Endothelial cell of umbilical vein (primary cell): ENCODE measurements at regions not wholly inside any gene's neighbourhood (a gene's known extent, or its start where the extent isn't known, plus 50 kb on each side); places are given as distances from the start of the nearest gene placed in this dataset.

Source experiments
- BruUV-seq: library from RNA; stranded (reverse); fragments of 400-500 nt; replicated peaks from 2 replicates; lab custom pipeline; 2021; lab: Mats Ljungman, UMichigan
- CTCF ChIA-PET: fragments of 300-600, 350-600 bp; sonication (Branson Sonifier 250); formaldehyde crosslinking; loops from one replicate; lab custom pipeline; 2021; ENCODE audit warnings: antibody characterized with exemption, inconsistent platforms; lab: Charles Lee
- POLR2A ChIA-PET: fragments of 300-600, 350-600 bp; sonication (Branson Sonifier 250); formaldehyde crosslinking; loops from one replicate; lab custom pipeline; 2021; ENCODE audit warnings: antibody characterized with exemption, inconsistent platforms; lab: Charles Lee
- DNase-seq: peaks from one replicate; pipeline ENCODE4 v3.0.0-alpha.2; 2011; ENCODE audit warnings: low read depth, low spot score
- FAIRE-seq: peaks from 2 replicates; lab custom pipeline; 2011; peaks lifted over from hg19 to GRCh38; lab: Jason Lieb, UNC
- H2AFZ ChIP-seq: 2 replicates; pipeline ENCODE4 v1.6.0; 2012; ENCODE audit warnings: low read depth, low read length, control low read depth, inconsistent platforms
- H3K27ac ChIP-seq: 2 replicates; pipeline ENCODE4 v1.5.1; 2011; ENCODE audit warnings: low read depth, mild to moderate bottlenecking, control low read depth, low read length, moderate library complexity; ENCODE audit not compliant: insufficient read depth
- H3K27me3 ChIP-seq, 2 experiments: 2 replicates each; pipeline versions ENCODE4 v1.6.0 to v1.6.1; 2011; ENCODE audit warnings: low read length in 2 of 2, mixed read lengths in 1 of 2; ENCODE audit not compliant: control insufficient read depth in 2 of 2, insufficient read depth in 2 of 2
- H3K36me3 ChIP-seq, 2 experiments: 2 replicates in 1 of 2; 3 replicates in 1 of 2; pipeline ENCODE4 v1.5.1; 2011; ENCODE audit warnings: low read length in 2 of 2, mild to moderate bottlenecking in 1 of 2, moderate library complexity in 1 of 2; ENCODE audit not compliant: control insufficient read depth in 2 of 2, insufficient read depth in 2 of 2; ENCODE audit errors: extremely low read depth in 1 of 2
- H3K4me1 ChIP-seq: 3 replicates; pipeline ENCODE4 v1.5.1; 2011; ENCODE audit warnings: mild to moderate bottlenecking, low read length; ENCODE audit not compliant: control insufficient read depth, insufficient read depth; ENCODE audit errors: extremely low read depth
- H3K4me2 ChIP-seq: 2 replicates; pipeline ENCODE4 v1.6.1; 2011; ENCODE audit warnings: low read length, control low read depth, mixed read lengths; ENCODE audit not compliant: insufficient read depth
- H3K4me3 ChIP-seq, 3 experiments: fragments of 200-600 bp in 1 of 3; sonication (generic), shearing (Covaris generic) in 1 of 3; replicated peaks in 1 of 3; 2 replicates each; pipeline ENCODE4 v1.5.1; 2011 to 2016; ENCODE audit warnings: control low read depth in 3 of 3, low read length in 3 of 3, mild to moderate bottlenecking in 2 of 3, inconsistent platforms in 1 of 3, low read depth in 1 of 3, moderate library complexity in 1 of 3; ENCODE audit not compliant: insufficient read depth in 1 of 3
- H3K79me2 ChIP-seq: 2 replicates; pipeline ENCODE4 v1.6.0; 2012; ENCODE audit warnings: low read length, inconsistent platforms; ENCODE audit not compliant: control insufficient read depth, insufficient read depth
- H3K9ac ChIP-seq: replicated peaks from 2 replicates; pipeline ENCODE3; 2011; ENCODE audit warnings: low read length, control low read depth; ENCODE audit not compliant: insufficient read depth; ENCODE audit errors: extremely low read depth
- H3K9me1 ChIP-seq: replicated peaks from 3 replicates; pipeline ENCODE4 v1.6.0; 2011; ENCODE audit warnings: mild to moderate bottlenecking, low read length; ENCODE audit not compliant: control insufficient read depth, insufficient read depth; ENCODE audit errors: extremely low read depth
- H3K9me3 ChIP-seq: replicated peaks from 2 replicates; pipeline ENCODE4 v1.5.1; 2012; ENCODE audit warnings: low read length, inconsistent platforms; ENCODE audit not compliant: control insufficient read depth, insufficient read depth
- H4K20me1 ChIP-seq: replicated peaks from 2 replicates; pipeline ENCODE3; 2011; ENCODE audit warnings: mild to moderate bottlenecking, low read length; ENCODE audit not compliant: control insufficient read depth, insufficient read depth; ENCODE audit errors: extremely low read depth
- CTCF ChIP-seq, 2 donors: IDR thresholded peaks; 1 replicate in 1 of 2; 2 replicates in 1 of 2; pipeline ENCODE4 v1.5.1; 2011; ENCODE audit warnings: low read length in 2 of 2, mild to moderate bottlenecking in 2 of 2, moderate library complexity in 2 of 2, control low read depth in 1 of 2, inconsistent platforms in 1 of 2, low read depth in 1 of 2; ENCODE audit not compliant: insufficient read depth in 1 of 2; ENCODE audit errors: extremely low read depth in 1 of 2
- EZH2 ChIP-seq: IDR thresholded peaks from 2 replicates; pipeline ENCODE4 v1.6.1; 2012; ENCODE audit warnings: borderline replicate concordance, low read depth, mild to moderate bottlenecking, moderate library complexity, low read length, inconsistent platforms; ENCODE audit not compliant: severe bottlenecking
- FOS ChIP-seq: IDR thresholded peaks from 2 replicates; pipeline ENCODE4 v1.6.1; 2011; ENCODE audit warnings: mild to moderate bottlenecking, low read length, moderate library complexity, borderline replicate concordance; ENCODE audit not compliant: insufficient read depth
- GATA2 ChIP-seq: IDR thresholded peaks from 2 replicates; pipeline ENCODE4 v1.7.0; 2011; ENCODE audit warnings: low read depth, mild to moderate bottlenecking, moderate library complexity, mixed read lengths, low read length; ENCODE audit not compliant: insufficient read length, insufficient read depth
- JUN ChIP-seq: IDR thresholded peaks from 2 replicates; pipeline ENCODE4 v1.6.1; 2011; ENCODE audit warnings: borderline replicate concordance, low read depth; ENCODE audit not compliant: insufficient read length, insufficient read depth
- MAX ChIP-seq: IDR thresholded peaks from 2 replicates; pipeline ENCODE4 v1.6.1; 2011; ENCODE audit not compliant: insufficient read depth, insufficient read length
- MYC ChIP-seq: IDR thresholded peaks from one replicate; pipeline ENCODE4 v1.6.1; 2011; ENCODE audit warnings: mild to moderate bottlenecking, low read depth, low read length
- POLR2A ChIP-seq: IDR thresholded peaks from 2 replicates; pipeline ENCODE4 v1.6.1; 2012; ENCODE audit warnings: low read depth, mild to moderate bottlenecking, control low read depth, low read length
- POLR2AphosphoS5 ChIP-seq: IDR thresholded peaks from 2 replicates; pipeline ENCODE4 v1.6.1; 2012; ENCODE audit warnings: low read depth, mild to moderate bottlenecking, control low read depth, low read length, moderate library complexity; ENCODE audit not compliant: insufficient read depth
- dilution Hi-C: fragments of 300-500 bp; cut with MboI; formaldehyde crosslinking; loops from one replicate; pipeline ENCODE4 v1.15.0; 2019; ENCODE audit warnings: low sequenced_read_pairs; ENCODE audit not compliant: extremely low pct_ligation_motif_present
- intact Hi-C: fragments of 100-400 bp; cut with micrococcal nuclease; formaldehyde crosslinking; loops from one replicate; pipeline ENCODE4 v1.10.0; 2022

- Histone ChIP-seq H3K79me2 (no peaks in the 10 kb centered on the region), H3K4me3 (no peak overlapping the region), H3K9me3 (no peaks in the 10 kb centered on the region), H3K4me2 (no peak overlapping the region), H4K20me1 (no peaks in the 10 kb centered on the region), H2AFZ (no peak overlapping the region), H3K27me3 (no peaks in the 10 kb centered on the region), H3K4me1 (no peaks in the 10 kb centered on the region), H3K9ac (no peak overlapping the region), H3K27ac (no peak overlapping the region), H3K9me1 (no peaks in the 10 kb centered on the region), H3K36me3 (no peaks in the 10 kb centered on the region)
- CTCF ChIA-PET = no interaction called here
- POLR2A ChIA-PET = no interaction called here
- DNase-seq = no peak
- intact Hi-C loops = no loop called here
- no peak for FAIRE-seq
- TF ChIP-seq EZH2 (no peak), FOS (no peak), CTCF (IDR thresholded peaks at IDR 0.05; ENCODE audit: extremely low read depth in 1 of 2, insufficient read depth in 1 of 2, low read depth in 1 of 2, low read length in 2 of 2) (no peak), MYC (no peak), MAX (no peak), JUN (no peak), POLR2A (no peak), GATA2 (no peak), POLR2AphosphoS5 (no peak)
- no TSS peak for BruUV-seq
- dilution Hi-C loops = no loop called here
These were observed 218.9 kb upstream of the SFSWAP start for GRCh38 chr12:131491916-131492490.
